ENCODE measurements at regions not wholly inside any gene's neighbourhood (a gene's known extent, or its start where the extent isn't known, plus 50 kb on each side); places are given as distances from the start of the nearest gene placed in this dataset.

DNA sequence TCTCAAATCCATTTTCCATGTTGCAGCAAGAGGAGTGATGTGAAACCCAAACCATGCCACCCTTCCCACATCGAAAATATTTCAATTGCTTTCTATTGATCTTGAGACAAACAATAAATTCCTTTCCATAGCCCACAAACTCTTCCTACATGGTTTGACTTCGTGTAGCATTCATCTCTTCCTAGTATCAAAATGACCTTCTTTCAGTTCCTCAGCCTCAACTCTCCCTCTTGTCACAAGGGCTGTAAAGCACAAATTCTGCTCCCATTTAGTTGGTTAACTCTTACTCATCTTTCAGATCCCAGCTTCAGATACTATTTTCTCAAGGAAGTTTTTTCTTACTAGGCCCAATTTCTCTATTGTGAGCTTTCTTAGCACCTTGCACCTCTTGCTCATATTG lies 99.0 kb downstream of the ZNF281 start:
- no peak overlapping the region for H3K4me3 ChIP-seq (ENCODE audit: low read depth, low read length)
- TF ChIP-seq, protein P1, sequence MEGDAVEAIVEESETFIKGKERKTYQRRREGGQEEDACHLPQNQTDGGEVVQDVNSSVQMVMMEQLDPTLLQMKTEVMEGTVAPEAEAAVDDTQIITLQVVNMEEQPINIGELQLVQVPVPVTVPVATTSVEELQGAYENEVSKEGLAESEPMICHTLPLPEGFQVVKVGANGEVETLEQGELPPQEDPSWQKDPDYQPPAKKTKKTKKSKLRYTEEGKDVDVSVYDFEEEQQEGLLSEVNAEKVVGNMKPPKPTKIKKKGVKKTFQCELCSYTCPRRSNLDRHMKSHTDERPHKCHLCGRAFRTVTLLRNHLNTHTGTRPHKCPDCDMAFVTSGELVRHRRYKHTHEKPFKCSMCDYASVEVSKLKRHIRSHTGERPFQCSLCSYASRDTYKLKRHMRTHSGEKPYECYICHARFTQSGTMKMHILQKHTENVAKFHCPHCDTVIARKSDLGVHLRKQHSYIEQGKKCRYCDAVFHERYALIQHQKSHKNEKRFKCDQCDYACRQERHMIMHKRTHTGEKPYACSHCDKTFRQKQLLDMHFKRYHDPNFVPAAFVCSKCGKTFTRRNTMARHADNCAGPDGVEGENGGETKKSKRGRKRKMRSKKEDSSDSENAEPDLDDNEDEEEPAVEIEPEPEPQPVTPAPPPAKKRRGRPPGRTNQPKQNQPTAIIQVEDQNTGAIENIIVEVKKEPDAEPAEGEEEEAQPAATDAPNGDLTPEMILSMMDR (IDR thresholded peaks at IDR 0.05; ENCODE audit: insufficient read depth, low read length): no peak
- no peak for DNase-seq (ENCODE audit: low read depth)

DNA sequence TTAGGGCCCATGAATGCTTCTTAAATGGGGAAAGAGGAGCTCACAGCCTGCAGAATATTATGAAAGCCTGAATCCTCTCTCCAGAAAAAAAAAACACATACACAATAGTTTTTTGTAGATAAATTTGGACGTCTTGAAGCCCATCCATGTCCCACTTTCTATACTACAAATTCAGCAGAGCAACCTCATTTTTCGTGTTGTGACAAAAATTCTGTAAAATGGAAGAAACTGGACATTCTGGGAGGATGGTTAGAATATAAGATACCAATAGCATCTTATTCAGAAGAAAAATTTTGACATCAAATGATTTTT lies 102.1 kb downstream of the ZNF281 start:
- H3K4me3 ChIP-seq (ENCODE audit: low read depth, low read length): no peak overlapping the region
- TF ChIP-seq, protein P1 (IDR thresholded peaks at IDR 0.05; ENCODE audit: insufficient read depth, low read length): no peak
- no peak for DNase-seq (ENCODE audit: low read depth)

DNA sequence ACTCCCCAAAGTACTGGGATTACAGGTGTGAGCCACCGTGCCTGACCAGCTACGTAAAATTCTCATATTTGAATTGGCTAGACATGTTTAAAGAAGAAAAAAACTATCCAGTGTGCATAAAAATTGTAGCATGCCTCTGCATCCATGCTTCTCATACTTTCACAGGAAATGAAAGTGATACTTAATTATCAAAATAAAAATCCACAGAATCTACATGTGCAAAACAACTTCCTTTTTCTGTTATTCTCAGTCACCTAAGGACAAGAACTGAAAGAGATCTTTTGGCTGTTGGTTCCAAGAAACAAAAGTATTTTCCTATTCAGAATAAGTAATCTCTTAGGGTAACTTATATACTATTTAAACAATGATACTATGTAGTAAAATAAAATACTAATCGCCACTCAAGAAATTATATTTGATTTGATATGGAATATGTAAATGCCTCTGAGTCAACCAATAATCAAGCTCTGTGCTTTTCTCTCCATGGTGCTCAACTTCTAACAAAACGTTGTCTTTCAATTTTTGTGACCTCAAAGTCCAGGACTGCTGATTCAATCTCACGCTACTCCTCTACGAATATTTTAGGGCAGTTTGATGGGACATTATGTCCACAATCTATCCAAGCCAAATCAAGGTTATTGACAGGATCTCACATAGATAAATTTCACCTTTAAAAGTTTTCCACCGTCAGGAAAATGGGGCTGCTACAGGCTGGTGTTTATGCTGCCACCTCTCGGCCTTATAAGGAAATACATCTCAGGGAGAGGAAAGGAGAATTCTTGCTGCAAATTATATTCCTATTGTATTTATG lies 102.7 kb downstream of the ZNF281 start:
- H3K4me3 ChIP-seq (ENCODE audit: low read depth, low read length): no peak overlapping the region
- DNase-seq (ENCODE audit: low read depth): peak; percentile 62
- TF ChIP-seq, protein P1 (IDR thresholded peaks at IDR 0.05; ENCODE audit: insufficient read depth, low read length): peak; percentile 92

DNA sequence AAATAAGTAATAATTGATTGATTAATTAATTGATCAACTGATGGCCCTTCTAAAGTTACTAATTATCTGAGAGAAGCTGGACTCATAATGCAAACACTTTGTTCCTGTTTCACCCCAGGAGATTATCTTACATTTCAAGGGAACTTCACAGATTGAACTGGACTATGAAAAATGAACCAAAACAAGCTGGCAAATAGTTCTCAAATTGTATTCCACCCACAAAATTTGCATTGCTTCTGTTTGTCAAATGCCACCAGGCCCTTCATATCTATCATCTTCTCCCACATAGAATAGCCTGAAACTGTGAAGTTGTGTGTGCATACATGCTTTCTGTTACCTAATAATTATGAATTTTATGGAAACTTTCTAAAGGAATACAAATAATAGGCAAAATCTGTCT lies 104.0 kb downstream of the ZNF281 start:
- no peak for DNase-seq (ENCODE audit: low read depth)
- TF ChIP-seq, protein P1 (IDR thresholded peaks at IDR 0.05; ENCODE audit: insufficient read depth, low read length): no peak
- no peak overlapping the region for H3K4me3 ChIP-seq (ENCODE audit: low read depth, low read length)

DNA sequence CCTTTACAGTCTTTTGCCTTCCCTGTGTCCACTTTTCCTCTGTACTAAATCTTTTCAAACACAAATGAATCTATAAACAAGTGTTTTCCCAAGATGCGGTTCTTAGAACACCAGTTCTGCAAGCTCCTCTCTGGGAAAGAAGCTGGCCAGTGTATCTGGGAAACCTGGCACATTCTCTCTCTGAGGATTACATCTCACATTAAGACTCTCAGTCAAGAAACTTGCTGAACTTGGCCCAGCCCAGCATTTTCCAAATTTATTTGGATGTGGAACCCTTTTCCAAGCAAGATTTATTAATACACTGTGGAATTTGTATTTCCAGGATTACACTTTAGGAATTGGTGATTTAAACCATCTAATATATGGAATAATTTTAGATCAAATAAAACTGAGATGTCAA lies 105.7 kb downstream of the ZNF281 start:
- H3K4me3 ChIP-seq (ENCODE audit: low read depth, low read length): no peak overlapping the region
- peak; percentile 40 for DNase-seq (ENCODE audit: low read depth)
- TF ChIP-seq, protein P1 (IDR thresholded peaks at IDR 0.05; ENCODE audit: insufficient read depth, low read length): no peak

DNA sequence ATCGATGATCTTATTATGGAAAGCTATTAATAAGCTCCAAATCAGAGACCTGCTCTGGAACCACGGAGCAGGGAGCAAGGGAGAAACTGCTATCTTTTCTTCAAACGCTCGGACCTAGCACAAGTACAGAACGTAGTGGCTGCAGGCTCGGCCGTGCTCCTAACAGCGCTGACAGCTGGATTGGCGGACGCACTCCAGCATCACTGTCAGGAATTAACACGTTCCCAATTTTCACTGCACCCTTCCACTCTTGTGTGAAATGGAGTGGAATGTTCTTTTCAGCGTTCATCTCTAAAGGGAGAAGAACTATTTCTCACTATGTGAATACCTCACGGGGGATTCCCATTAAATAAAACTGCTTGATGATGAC lies 106.9 kb downstream of the ZNF281 start:
- H3K4me3 ChIP-seq (ENCODE audit: low read depth, low read length): peak overlapping the region; percentile 76
- peak; percentile 19 for DNase-seq (ENCODE audit: low read depth)
- TF ChIP-seq, protein P1 (IDR thresholded peaks at IDR 0.05; ENCODE audit: insufficient read depth, low read length): no peak

Measured in fibroblast of the aortic adventitia (primary cell).